ENCODE measurements at regions not wholly inside any gene's neighbourhood (a gene's known extent, or its start where the extent isn't known, plus 50 kb on each side); places are given as distances from the start of the nearest gene placed in this dataset.
"Not testable (repeated sequence)": the region's sequence is repeated elsewhere in the genome, so short reads cannot be mapped to it uniquely, and the experiment has no call there.

- no peak for DNase-seq
- intact Hi-C loops (cut with micrococcal nuclease) = no loop called here
- H3K4me1 Mint-ChIP-seq (ENCODE audit: low read depth) = peaks cover 5% of the 10 kb centered on the region
- no peak overlapping the region for H3K4me3 Mint-ChIP-seq
- ATAC-seq = no peak
- H3K27me3 Mint-ChIP-seq = no peaks in the 10 kb centered on the region
- ChIA-PET CTCF (interaction anchor here (0.9 kb wide), 1 partner anchor 11 kb away, joined by 3 read pairs; no protein-coding TSS in a partner anchor), POLR2A (interaction anchor here (0.6 kb wide), 1 partner anchor 76 kb away, joined by 4 read pairs; no protein-coding TSS in a partner anchor)
- no peaks in the 10 kb centered on the region for H3K36me3 Mint-ChIP-seq (ENCODE audit: low read depth)
- peaks cover 5% of the 10 kb centered on the region for H3K9me3 Mint-ChIP-seq
- TF ChIP-seq, protein P1, sequence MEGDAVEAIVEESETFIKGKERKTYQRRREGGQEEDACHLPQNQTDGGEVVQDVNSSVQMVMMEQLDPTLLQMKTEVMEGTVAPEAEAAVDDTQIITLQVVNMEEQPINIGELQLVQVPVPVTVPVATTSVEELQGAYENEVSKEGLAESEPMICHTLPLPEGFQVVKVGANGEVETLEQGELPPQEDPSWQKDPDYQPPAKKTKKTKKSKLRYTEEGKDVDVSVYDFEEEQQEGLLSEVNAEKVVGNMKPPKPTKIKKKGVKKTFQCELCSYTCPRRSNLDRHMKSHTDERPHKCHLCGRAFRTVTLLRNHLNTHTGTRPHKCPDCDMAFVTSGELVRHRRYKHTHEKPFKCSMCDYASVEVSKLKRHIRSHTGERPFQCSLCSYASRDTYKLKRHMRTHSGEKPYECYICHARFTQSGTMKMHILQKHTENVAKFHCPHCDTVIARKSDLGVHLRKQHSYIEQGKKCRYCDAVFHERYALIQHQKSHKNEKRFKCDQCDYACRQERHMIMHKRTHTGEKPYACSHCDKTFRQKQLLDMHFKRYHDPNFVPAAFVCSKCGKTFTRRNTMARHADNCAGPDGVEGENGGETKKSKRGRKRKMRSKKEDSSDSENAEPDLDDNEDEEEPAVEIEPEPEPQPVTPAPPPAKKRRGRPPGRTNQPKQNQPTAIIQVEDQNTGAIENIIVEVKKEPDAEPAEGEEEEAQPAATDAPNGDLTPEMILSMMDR (IDR thresholded peaks at IDR 0.05) = no peak
- H3K27ac Mint-ChIP-seq = no peak overlapping the region
These were observed 258.3 kb downstream of the SRGAP2C start for GRCh38 chr1:121443001-121443540.

DNA sequence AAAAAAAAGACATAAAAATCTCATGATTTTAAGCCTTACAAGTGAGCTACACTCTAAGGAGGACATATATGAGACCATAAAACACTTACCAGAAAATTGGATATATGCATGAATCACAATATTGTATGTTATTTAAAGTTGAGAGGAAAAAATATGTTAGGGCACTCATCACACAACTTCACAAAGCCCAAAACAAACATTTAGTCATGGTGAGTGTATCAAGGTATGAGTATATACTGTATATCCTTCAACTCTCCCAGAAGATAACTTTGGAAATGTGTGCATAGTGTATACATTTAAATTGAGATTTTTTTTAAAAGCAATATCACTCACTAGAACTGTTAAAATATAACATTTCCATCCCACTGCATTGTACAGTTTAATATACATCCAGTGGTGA lies 259.3 kb downstream of the SRGAP2C start:
- ChIA-PET POLR2A (interaction anchor here (1.4 kb wide), 1 partner anchor 75 kb away, joined by 3 read pairs; no protein-coding TSS in a partner anchor), CTCF (no interaction called here)
- H3K4me3 Mint-ChIP-seq = no peak overlapping the region
- ATAC-seq (no peak), DNase-seq (no peak)
- H3K4me1 Mint-ChIP-seq (ENCODE audit: low read depth) = peaks cover 5% of the 10 kb centered on the region
- no peak overlapping the region for H3K27ac Mint-ChIP-seq
- peaks cover 5% of the 10 kb centered on the region for H3K9me3 Mint-ChIP-seq
- no peaks in the 10 kb centered on the region for H3K36me3 Mint-ChIP-seq (ENCODE audit: low read depth)
- intact Hi-C loops (cut with micrococcal nuclease) = no loop called here
- TF ChIP-seq, protein P1 (IDR thresholded peaks at IDR 0.05) = no peak
- no peaks in the 10 kb centered on the region for H3K27me3 Mint-ChIP-seq

GRCh38 chr1:121445679-121446078 lies 260.9 kb downstream of the SRGAP2C start:
- H3K27me3 Mint-ChIP-seq = no peaks in the 10 kb centered on the region
- CTCF ChIA-PET = no interaction called here
- ATAC-seq = no peak
- H3K36me3 Mint-ChIP-seq (ENCODE audit: low read depth) = no peaks in the 10 kb centered on the region
- intact Hi-C loops (cut with micrococcal nuclease) = no loop called here
- no peak for DNase-seq
- POLR2A ChIA-PET = no interaction called here
- TF ChIP-seq, protein P1 (IDR thresholded peaks at IDR 0.05) = no peak
- peaks cover 3% of the 10 kb centered on the region for H3K9me3 Mint-ChIP-seq
- no peak overlapping the region for H3K27ac Mint-ChIP-seq
- peaks cover 5% of the 10 kb centered on the region for H3K4me1 Mint-ChIP-seq (ENCODE audit: low read depth)
- no peak overlapping the region for H3K4me3 Mint-ChIP-seq

DNA sequence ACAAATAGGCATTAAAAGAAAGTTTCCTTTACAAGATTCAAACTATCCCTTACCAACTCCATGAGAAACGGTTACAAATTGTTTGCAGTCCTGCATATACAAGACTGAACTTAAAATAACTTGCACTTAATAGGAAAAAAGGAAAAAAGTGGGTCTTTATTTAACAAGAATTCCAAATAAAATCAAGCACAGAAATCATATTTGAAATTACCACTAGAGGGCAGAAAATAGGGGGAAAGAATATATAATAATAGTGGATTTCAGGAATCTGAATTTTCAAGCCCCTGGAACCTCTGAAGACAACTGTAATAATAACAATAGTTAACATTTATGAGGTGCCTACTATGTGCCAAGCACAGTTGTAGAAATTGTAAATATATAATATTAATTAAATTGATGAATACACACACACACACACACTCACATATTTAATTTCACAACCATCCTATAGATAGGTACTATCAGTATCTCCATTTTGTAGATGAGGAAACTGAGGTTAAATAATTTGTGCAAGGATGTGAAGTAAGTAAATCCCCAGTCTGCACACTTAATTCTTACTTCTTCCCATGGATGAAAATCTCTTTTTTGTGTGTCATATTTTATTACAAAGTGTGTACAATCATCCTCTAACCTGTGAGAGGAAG lies 262.6 kb downstream of the SRGAP2C start:
- CTCF ChIA-PET = interaction anchor here (0.8 to 1.3 kb wide), 4 partner anchors 9 to 69 kb away, joined by 3 to 5 read pairs (median 3); no protein-coding TSS in a partner anchor
- H3K27me3 Mint-ChIP-seq; H3K36me3 Mint-ChIP-seq (ENCODE audit: low read depth); ATAC-seq; intact Hi-C loops (cut with micrococcal nuclease); H3K27ac Mint-ChIP-seq; H3K9me3 Mint-ChIP-seq; POLR2A ChIA-PET; H3K4me3 Mint-ChIP-seq; DNase-seq; H3K4me1 Mint-ChIP-seq (ENCODE audit: low read depth): not testable (repeated sequence)
- TF ChIP-seq, protein P1 (IDR thresholded peaks at IDR 0.05) = peak; percentile 82

DNA sequence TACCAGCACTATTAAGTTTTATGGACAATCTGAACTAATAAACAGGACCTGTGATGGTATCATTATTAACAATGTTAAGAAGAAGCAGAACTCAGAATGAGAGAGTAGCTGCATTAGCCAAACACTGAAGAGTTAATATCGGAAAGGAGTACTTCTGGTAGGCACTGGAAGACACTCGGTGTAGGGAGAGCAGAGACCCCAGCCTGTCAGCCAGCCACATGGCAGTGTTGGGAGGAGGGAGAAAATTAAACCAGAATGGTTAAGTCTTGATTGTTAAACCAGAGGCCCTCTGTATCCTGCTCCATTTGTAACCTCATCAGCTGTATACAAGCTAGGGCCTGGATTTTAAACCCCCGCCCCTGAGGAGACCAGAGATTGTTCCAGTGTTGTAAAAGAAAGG lies 263.3 kb downstream of the SRGAP2C start:
- POLR2A ChIA-PET, CTCF ChIA-PET: not testable (repeated sequence)

More for the DNA sequence above, 263.3 kb downstream of the SRGAP2C start:
- H3K9me3 Mint-ChIP-seq; H3K27me3 Mint-ChIP-seq; H3K27ac Mint-ChIP-seq; intact Hi-C loops (cut with micrococcal nuclease); H3K36me3 Mint-ChIP-seq (ENCODE audit: low read depth); DNase-seq; H3K4me3 Mint-ChIP-seq; ATAC-seq; H3K4me1 Mint-ChIP-seq (ENCODE audit: low read depth): not testable (repeated sequence)
